NB4 (cell line): ENCODE measurements at regions not wholly inside any gene's neighbourhood (a gene's known extent, or its start where the extent isn't known, plus 50 kb on each side); places are given as distances from the start of the nearest gene placed in this dataset.

Experiments used
- MYC ChIP-seq: IDR thresholded peaks from 2 replicates; pipeline ENCODE4 v1.6.1; 2011; ENCODE audit warnings: low read depth, low read length
- POLR2A ChIP-seq: IDR thresholded peaks from 2 replicates; pipeline ENCODE4 v1.6.1; 2011; ENCODE audit warnings: mild to moderate bottlenecking; ENCODE audit not compliant: insufficient read length; ENCODE audit errors: extremely low read depth
- TF ChIP-seq, protein P1 (sequence below): IDR thresholded peaks from one replicate; pipeline ENCODE4 v1.5.1; 2012; ENCODE audit warnings: low read depth, low read length

DNA sequence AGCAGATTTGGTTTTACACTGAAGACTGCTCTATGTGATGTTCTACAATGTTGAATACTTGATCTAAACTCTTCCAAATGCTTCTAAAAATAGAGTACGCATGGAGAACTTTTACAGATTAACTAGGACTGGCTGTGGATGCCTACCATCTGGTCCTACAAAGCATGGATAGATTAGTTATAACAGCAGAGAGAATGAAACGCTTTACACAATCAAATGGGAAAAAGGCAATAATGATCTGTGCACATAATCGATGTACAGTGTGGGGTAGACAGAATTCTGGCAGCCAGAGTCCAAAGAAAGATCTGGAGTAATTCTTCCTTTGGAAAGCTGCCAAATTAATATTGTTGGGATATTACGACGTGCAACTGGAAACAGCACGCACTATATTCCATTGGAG, 1885.5 kb upstream of the PRR20A start:
- TF ChIP-seq, protein P1, sequence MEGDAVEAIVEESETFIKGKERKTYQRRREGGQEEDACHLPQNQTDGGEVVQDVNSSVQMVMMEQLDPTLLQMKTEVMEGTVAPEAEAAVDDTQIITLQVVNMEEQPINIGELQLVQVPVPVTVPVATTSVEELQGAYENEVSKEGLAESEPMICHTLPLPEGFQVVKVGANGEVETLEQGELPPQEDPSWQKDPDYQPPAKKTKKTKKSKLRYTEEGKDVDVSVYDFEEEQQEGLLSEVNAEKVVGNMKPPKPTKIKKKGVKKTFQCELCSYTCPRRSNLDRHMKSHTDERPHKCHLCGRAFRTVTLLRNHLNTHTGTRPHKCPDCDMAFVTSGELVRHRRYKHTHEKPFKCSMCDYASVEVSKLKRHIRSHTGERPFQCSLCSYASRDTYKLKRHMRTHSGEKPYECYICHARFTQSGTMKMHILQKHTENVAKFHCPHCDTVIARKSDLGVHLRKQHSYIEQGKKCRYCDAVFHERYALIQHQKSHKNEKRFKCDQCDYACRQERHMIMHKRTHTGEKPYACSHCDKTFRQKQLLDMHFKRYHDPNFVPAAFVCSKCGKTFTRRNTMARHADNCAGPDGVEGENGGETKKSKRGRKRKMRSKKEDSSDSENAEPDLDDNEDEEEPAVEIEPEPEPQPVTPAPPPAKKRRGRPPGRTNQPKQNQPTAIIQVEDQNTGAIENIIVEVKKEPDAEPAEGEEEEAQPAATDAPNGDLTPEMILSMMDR, result no peak
- TF ChIP-seq POLR2A (no peak), MYC (no peak)
